Muscle of arm (tissue), 1 donor: ENCODE measurements at regions not wholly inside any gene's neighbourhood (a gene's known extent, or its start where the extent isn't known, plus 50 kb on each side); places are given as distances from the start of the nearest gene placed in this dataset.

ENCODE experiments used
- DNase-seq: peaks from one replicate; pipeline ENCODE4 v3.0.0-alpha.2; 2013

- DNase-seq = no peak
Measured at GRCh38 chr17:77697480-77698400, 260.8 kb upstream of the TNRC6C start.

- DNase-seq = no peak
Measured at GRCh38 chr17:77698903-77699623, 259.4 kb upstream of the TNRC6C start.

GRCh38 chr17:77700165-77700881 is 258.2 kb upstream of the TNRC6C start:
- DNase-seq = no peak

GRCh38 chr17:77701996-77702395 is 256.5 kb upstream of the TNRC6C start:
- DNase-seq = no peak

GRCh38 chr17:77704048-77704815 is 254.3 kb upstream of the TNRC6C start:
- DNase-seq = no peak

GRCh38 chr17:77706938-77707337 is 251.6 kb upstream of the TNRC6C start:
- no peak for DNase-seq

- no peak for DNase-seq
Measured at GRCh38 chr17:77707546-77707945, 251.0 kb upstream of the TNRC6C start.

- no peak for DNase-seq
Measured at GRCh38 chr17:77708049-77708448, 250.5 kb upstream of the TNRC6C start.

- DNase-seq = no peak
Measured at GRCh38 chr17:77708936-77709335, 249.6 kb upstream of the TNRC6C start.

- DNase-seq = no peak
Measured at GRCh38 chr17:77709594-77709993, 248.9 kb upstream of the TNRC6C start.

GRCh38 chr17:77712578-77712977 is 245.9 kb upstream of the TNRC6C start:
- no peak for DNase-seq

- DNase-seq = no peak
Measured at GRCh38 chr17:77716289-77716926, 242.1 kb upstream of the TNRC6C start.

- no peak for DNase-seq
Measured at GRCh38 chr17:77717941-77718668, 240.4 kb upstream of the TNRC6C start.

- no peak for DNase-seq
Measured at GRCh38 chr17:77718669-77718961, 239.9 kb upstream of the TNRC6C start.

- DNase-seq = no peak
Measured at GRCh38 chr17:77719806-77720205, 238.7 kb upstream of the TNRC6C start.

- no peak for DNase-seq
Measured at GRCh38 chr17:77720946-77721845, 237.3 kb upstream of the TNRC6C start.

- no peak for DNase-seq
Measured at GRCh38 chr17:77721846-77722160, 236.7 kb upstream of the TNRC6C start.

- DNase-seq = no peak
Measured at GRCh38 chr17:77722366-77722765, 236.1 kb upstream of the TNRC6C start.

GRCh38 chr17:77723071-77723908 is 235.2 kb upstream of the TNRC6C start:
- DNase-seq = peak; percentile 41
